Neural cell (in vitro differentiated cells): ENCODE measurements at regions not wholly inside any gene's neighbourhood (a gene's known extent, or its start where the extent isn't known, plus 50 kb on each side); places are given as distances from the start of the nearest gene placed in this dataset.

ENCODE experiments used
- H2AFZ ChIP-seq: fragments of 200-600, 300-800 bp; sonication (generic), shearing (Covaris generic); 2 replicates; pipeline ENCODE4 v1.6.0; 2014; ENCODE audit warnings: low read depth, mild to moderate bottlenecking, antibody characterized with exemption, low read length, moderate library complexity
- H3F3A ChIP-seq: fragments of 200-600 bp; shearing (Covaris generic); 2 replicates; pipeline ENCODE4 v1.6.1; 2016; ENCODE audit warnings: mild to moderate bottlenecking, moderate library complexity, mixed read lengths, antibody characterized with exemption, low read length; ENCODE audit not compliant: insufficient read depth, poor library complexity, severe bottlenecking
- H3K27ac ChIP-seq: fragments of 200-600, 300-800 bp; sonication (generic), shearing (Covaris generic); 2 replicates; pipeline ENCODE4 v1.5.1; 2014; ENCODE audit warnings: mild to moderate bottlenecking, low read length, moderate library complexity
- H3K27me3 ChIP-seq: fragments of 300-800, 200-600 bp; sonication (generic), shearing (Covaris generic); 2 replicates; pipeline ENCODE4 v1.6.0; 2014; ENCODE audit warnings: mild to moderate bottlenecking, low read depth, low read length, moderate library complexity; ENCODE audit not compliant: insufficient read depth
- H3K36me3 ChIP-seq: fragments of 300-800, 200-600 bp; sonication (generic), shearing (Covaris generic); 2 replicates; pipeline ENCODE4 v1.5.1; 2014; ENCODE audit warnings: mild to moderate bottlenecking, antibody characterized with exemption, low read length, moderate library complexity; ENCODE audit not compliant: insufficient read depth
- H3K4me2 ChIP-seq: fragments of 300-800, 200-600 bp; sonication (generic), shearing (Covaris generic); 2 replicates; pipeline ENCODE4 v1.6.0; 2014; ENCODE audit warnings: mild to moderate bottlenecking, low read length
- H3K4me3 ChIP-seq: fragments of 300-800, 200-600 bp; sonication (generic), shearing (Covaris generic); 2 replicates; pipeline ENCODE4 v1.5.1; 2014; ENCODE audit warnings: mild to moderate bottlenecking, low read length, moderate library complexity
- H3K79me2 ChIP-seq: fragments of 200-600 bp; shearing (Covaris generic); replicated peaks from 2 replicates; pipeline ENCODE4 v1.6.0; 2014; ENCODE audit warnings: mild to moderate bottlenecking, low read length, moderate library complexity; ENCODE audit not compliant: insufficient read depth
- H3K9ac ChIP-seq: fragments of 300-800, 200-600 bp; sonication (generic), shearing (Covaris generic); 2 replicates; pipeline ENCODE4 v1.6.1; 2016; ENCODE audit warnings: mild to moderate bottlenecking, low read length, mixed read lengths
- H3K9me2 ChIP-seq: fragments of 200-600 bp; shearing (Covaris generic); 2 replicates; pipeline ENCODE4 v1.6.1; 2016; ENCODE audit warnings: mild to moderate bottlenecking, low read length, mixed read lengths; ENCODE audit not compliant: insufficient read depth
- H3K9me3 ChIP-seq: fragments of 200-600, 300-800 bp; sonication (generic), shearing (Covaris generic); 2 replicates; pipeline ENCODE4 v1.6.1; 2016; ENCODE audit warnings: mild to moderate bottlenecking, mixed run types, low read length, moderate library complexity, mixed read lengths
- H4K20me1 ChIP-seq: fragments of 200-600 bp; shearing (Covaris generic); 2 replicates; pipeline ENCODE4 v1.6.1; 2016; ENCODE audit warnings: mild to moderate bottlenecking, mixed run types; ENCODE audit not compliant: insufficient read depth
- CTCF ChIP-seq: fragments of 450-650 bp; IDR thresholded peaks from 2 replicates; pipeline ENCODE4 v1.5.1; 2014; ENCODE audit warnings: antibody characterized with exemption, mild to moderate bottlenecking, moderate library complexity; ENCODE audit not compliant: poor library complexity, severe bottlenecking
- EP300 ChIP-seq: fragments of 450-650 bp; conservative IDR thresholded peaks from 2 replicates; pipeline ENCODE4 v1.6.1; 2014; ENCODE audit warnings: antibody characterized with exemption, mild to moderate bottlenecking, moderate library complexity; ENCODE audit not compliant: poor library complexity, severe bottlenecking
- EZH2 ChIP-seq: fragments of 200-600, 300-800 bp; shearing (Covaris generic), sonication (generic); IDR thresholded peaks from 2 replicates; pipeline ENCODE4 v1.6.1; 2014; ENCODE audit warnings: antibody characterized with exemption, low read length, borderline replicate concordance, mild to moderate bottlenecking; ENCODE audit not compliant: insufficient read depth, poor library complexity, severe bottlenecking
- MXI1 ChIP-seq: fragments of 450-650 bp; conservative IDR thresholded peaks from 2 replicates; pipeline ENCODE4 v1.6.1; 2014; ENCODE audit warnings: antibody characterized with exemption, mild to moderate bottlenecking; ENCODE audit not compliant: poor library complexity, severe bottlenecking
- POLR2AphosphoS5 ChIP-seq: IDR thresholded peaks from 2 replicates; pipeline ENCODE4 v1.6.1; 2012
- RAD21 ChIP-seq: fragments of 450-650 bp; conservative IDR thresholded peaks from 2 replicates; pipeline ENCODE4 v1.6.1; 2014; ENCODE audit warnings: antibody characterized with exemption, mild to moderate bottlenecking, moderate library complexity
- REST ChIP-seq: IDR thresholded peaks from 2 replicates; pipeline ENCODE4 v1.6.1; 2012; ENCODE audit warnings: borderline replicate concordance
- SMC3 ChIP-seq: fragments of 450-650 bp; conservative IDR thresholded peaks from 2 replicates; pipeline ENCODE4 v1.6.1; 2014; ENCODE audit warnings: antibody characterized with exemption, mild to moderate bottlenecking, moderate library complexity; ENCODE audit not compliant: poor library complexity
- TAF1 ChIP-seq: IDR thresholded peaks from 2 replicates; pipeline ENCODE4 v1.6.1; 2012; ENCODE audit warnings: low read depth

- Histone ChIP-seq H3K27ac (no peak overlapping the region), H3K79me2 (no peaks in the 10 kb centered on the region), H3F3A (no peaks in the 10 kb centered on the region), H3K4me2 (no peak overlapping the region), H3K4me3 (no peak overlapping the region), H3K36me3 (no peaks in the 10 kb centered on the region), H3K9me3 (no peaks in the 10 kb centered on the region), H3K27me3 (no peaks in the 10 kb centered on the region), H3K9ac (no peak overlapping the region), H4K20me1 (no peaks in the 10 kb centered on the region), H2AFZ (no peak overlapping the region), H3K9me2 (no peaks in the 10 kb centered on the region)
- TF ChIP-seq REST (no peak), SMC3 (no peak), EP300 (no peak), CTCF (no peak), TAF1 (no peak), POLR2AphosphoS5 (no peak), MXI1 (no peak), EZH2 (no peak)
These were observed 287.1 kb upstream of the ATP5MC3 start for GRCh38 chr2:175468431-175469098.

- Histone ChIP-seq H4K20me1 (no peaks in the 10 kb centered on the region), H3F3A (no peaks in the 10 kb centered on the region), H3K36me3 (no peaks in the 10 kb centered on the region), H3K79me2 (no peaks in the 10 kb centered on the region), H2AFZ (no peak overlapping the region), H3K9ac (no peak overlapping the region), H3K4me3 (no peak overlapping the region), H3K27me3 (no peaks in the 10 kb centered on the region), H3K27ac (no peak overlapping the region), H3K9me3 (no peaks in the 10 kb centered on the region), H3K9me2 (no peaks in the 10 kb centered on the region), H3K4me2 (no peak overlapping the region)
- TF ChIP-seq EP300 (no peak), MXI1 (no peak), TAF1 (no peak), REST (no peak), RAD21 (no peak), POLR2AphosphoS5 (no peak)
These were observed 283.6 kb upstream of the ATP5MC3 start for GRCh38 chr2:175465101-175465500.
